A549 (cell line): ENCODE measurements at regions not wholly inside any gene's neighbourhood (a gene's known extent, or its start where the extent isn't known, plus 50 kb on each side); places are given as distances from the start of the nearest gene placed in this dataset.

ENCODE experiments used
- ATAC-seq, 2 experiments: fragments of 200-7000 bp in 1 of 2; fragments of >200 bp in 1 of 2; cut with Nextera tagmentation in 1 of 2; cut with Tn5 transposase in 1 of 2; 3 replicates each; pipeline versions ENCODE4 v1.8.0 to v1.9.1; 2018 to 2020; ENCODE audit warnings: mild to moderate bottlenecking in 1 of 2, moderate library complexity in 1 of 2
- CTCF ChIA-PET: fragments of 300-600 bp; sonication (Branson Sonifier 250); formaldehyde crosslinking; extraction: SDS; loops from one replicate; lab custom pipeline; 2021; ENCODE audit warnings: antibody characterized with exemption, inconsistent platforms; lab: Yijun Ruan, JAX
- POLR2A ChIA-PET: fragments of 350-600 bp; formaldehyde crosslinking; extraction: SDS; loops from one replicate; lab custom pipeline; 2021; ENCODE audit warnings: antibody characterized with exemption, inconsistent platforms; lab: Yijun Ruan, JAX
- DNase-seq, 2 experiments: peaks; one replicate each; pipeline versions ENCODE4 v3.0.0 to v3.0.0-alpha.2; 2011 to 2016; ENCODE audit warnings: low read depth in 1 of 2, low spot score in 1 of 2
- FAIRE-seq: peaks from 2 replicates; lab custom pipeline; 2011; peaks lifted over from hg19 to GRCh38; lab: Jason Lieb, UNC
- H3K27ac ChIP-seq, 2 experiments: fragments of >200 bp; sonication (Bioruptor Twin); formaldehyde crosslinking; 3 replicates each; pipeline ENCODE4 v1.5.1; 2016 to 2017
- H3K4me1 ChIP-seq: fragments of >200 bp; sonication (Bioruptor Twin); formaldehyde crosslinking; 3 replicates; pipeline ENCODE4 v1.6.1; 2016
- H3K4me2 ChIP-seq: fragments of >200 bp; sonication (Bioruptor Twin); formaldehyde crosslinking; 3 replicates; pipeline ENCODE4 v1.6.1; 2016
- H3K4me3 ChIP-seq: fragments of >200 bp; sonication (Bioruptor Twin); formaldehyde crosslinking; 3 replicates; pipeline ENCODE4 v1.5.1; 2016
- H3K9me3 ChIP-seq: fragments of >200 bp; sonication (Bioruptor Twin); formaldehyde crosslinking; 3 replicates; pipeline ENCODE4 v1.6.1; 2016
- ATOH8 ChIP-seq: fragments of 250-450 bp; sonication (Bioruptor Pico); IDR thresholded peaks from 2 replicates; pipeline ENCODE4 v1.5.0; 2020; ENCODE audit warnings: low read depth, mild to moderate bottlenecking, moderate library complexity
- BHLHE40 ChIP-seq: IDR thresholded peaks from 2 replicates; pipeline ENCODE4 v1.6.1; 2012; ENCODE audit warnings: low read depth, low read length, inconsistent platforms
- CBX2 ChIP-seq: fragments of 200-600 bp; sonication (generic); IDR thresholded peaks from 2 replicates; pipeline ENCODE4 v1.6.1; 2016; ENCODE audit warnings: low read depth, mild to moderate bottlenecking, borderline replicate concordance
- CBX8 ChIP-seq: fragments of 200-600 bp; sonication (generic); IDR thresholded peaks from 2 replicates; pipeline ENCODE4 v1.6.1; 2016
- CEBPB ChIP-seq, 2 experiments: fragments of >200 bp in 1 of 2; sonication (Bioruptor Twin) in 1 of 2; formaldehyde crosslinking in 1 of 2; IDR thresholded peaks; 2 replicates each; pipeline ENCODE4 v1.6.1; 2012 to 2016
- CHD2 ChIP-seq: fragments of 150-350 bp; IDR thresholded peaks from 2 replicates; pipeline ENCODE4 v1.6.1; 2014; ENCODE audit warnings: low read length; ENCODE audit not compliant: partially characterized antibody
- CHD4 ChIP-seq: fragments of 200-600 bp; sonication (generic); IDR thresholded peaks from 2 replicates; pipeline ENCODE4 v1.6.1; 2016; ENCODE audit warnings: antibody characterized with exemption, mild to moderate bottlenecking, borderline replicate concordance
- ELK1 ChIP-seq: fragments of 150-350 bp; IDR thresholded peaks from 2 replicates; pipeline ENCODE4 v1.6.1; 2014; ENCODE audit warnings: low read depth, mild to moderate bottlenecking, low read length
- FOSL2 ChIP-seq, 2 experiments: fragments of 450-650 bp in 1 of 2; fragments of >200 bp in 1 of 2; sonication (Bioruptor Twin) in 1 of 2; formaldehyde crosslinking; IDR thresholded peaks; 2 replicates each; pipeline versions ENCODE4 v1.5.0 to v1.6.1; 2016 to 2020; ENCODE audit warnings: mild to moderate bottlenecking in 1 of 2, moderate library complexity in 1 of 2
- FOXS1 ChIP-seq: fragments of 250-450 bp; sonication (Bioruptor Pico); IDR thresholded peaks from 2 replicates; pipeline ENCODE4 v1.5.0; 2020; ENCODE audit warnings: mild to moderate bottlenecking, moderate library complexity
- HES2 ChIP-seq: fragments of >200 bp; sonication (Bioruptor Twin); formaldehyde crosslinking; IDR thresholded peaks from 2 replicates; pipeline ENCODE4 v1.6.1; 2016
- HEYL ChIP-seq: fragments of 250-450 bp; sonication (Bioruptor Pico); IDR thresholded peaks from 2 replicates; pipeline ENCODE4 v1.8.0; 2021; ENCODE audit warnings: mild to moderate bottlenecking, moderate library complexity
- HOXA7 ChIP-seq: fragments of 250-450 bp; sonication (Bioruptor Pico); IDR thresholded peaks from 2 replicates; pipeline ENCODE4 v1.5.0; 2020; ENCODE audit warnings: mild to moderate bottlenecking, moderate library complexity
- HOXB13 ChIP-seq: fragments of 250-450 bp; sonication (Bioruptor Pico); IDR thresholded peaks from 2 replicates; pipeline ENCODE4 v1.5.0; 2020; ENCODE audit warnings: low read depth, mild to moderate bottlenecking, moderate library complexity
- JUNB ChIP-seq: fragments of >200 bp; sonication (Bioruptor Twin); formaldehyde crosslinking; IDR thresholded peaks from 2 replicates; pipeline ENCODE4 v1.6.1; 2016
- KDM5A ChIP-seq: fragments of 200-600 bp; sonication (generic); IDR thresholded peaks from 2 replicates; pipeline ENCODE4 v1.6.1; 2016; ENCODE audit warnings: antibody characterized with exemption, mild to moderate bottlenecking
- MAFK ChIP-seq: fragments of 450-650 bp; IDR thresholded peaks from 2 replicates; pipeline ENCODE4 v1.6.1; 2014; ENCODE audit not compliant: partially characterized antibody
- MAX ChIP-seq: IDR thresholded peaks from 2 replicates; pipeline ENCODE4 v1.6.1; 2012
- NFE2L2 ChIP-seq: fragments of 150-350 bp; conservative IDR thresholded peaks from 2 replicates; pipeline ENCODE4 v1.6.1; 2014; ENCODE audit warnings: low read length
- NPAS2 ChIP-seq: fragments of 250-450 bp; sonication (Bioruptor Pico); IDR thresholded peaks from 2 replicates; pipeline ENCODE4 v1.8.0; 2022; ENCODE audit warnings: mild to moderate bottlenecking, moderate library complexity, borderline replicate concordance
- PBX3 ChIP-seq: IDR thresholded peaks from 2 replicates; pipeline ENCODE4 v1.6.1; 2012
- RARB ChIP-seq: fragments of 250-450 bp; sonication (Bioruptor Pico); IDR thresholded peaks from 2 replicates; pipeline ENCODE4 v1.8.0; 2021; ENCODE audit warnings: mild to moderate bottlenecking, moderate library complexity
- RNF2 ChIP-seq: fragments of 200-600 bp; sonication (generic); IDR thresholded peaks from 2 replicates; pipeline ENCODE4 v1.6.1; 2016; ENCODE audit warnings: low read depth, mild to moderate bottlenecking, antibody characterized with exemption, moderate library complexity, borderline replicate concordance
- SREBF2 ChIP-seq: fragments of 450-650 bp; IDR thresholded peaks from 2 replicates; pipeline ENCODE4 v1.6.1; 2014; ENCODE audit warnings: mild to moderate bottlenecking, moderate library complexity
- TP53 ChIP-seq: fragments of 250-450 bp; sonication (Bioruptor Pico); IDR thresholded peaks from 2 replicates; pipeline ENCODE4 v1.5.0; 2021; ENCODE audit warnings: mild to moderate bottlenecking, moderate library complexity
- USF2 ChIP-seq: fragments of 450-650 bp; IDR thresholded peaks from 2 replicates; pipeline ENCODE4 v1.6.1; 2014; ENCODE audit warnings: antibody characterized with exemption
- ZFP36 ChIP-seq: fragments of 450-650 bp; IDR thresholded peaks from 2 replicates; pipeline ENCODE4 v1.6.1; 2014; ENCODE audit warnings: borderline replicate concordance; ENCODE audit not compliant: partially characterized antibody
- ZNF302 ChIP-seq: fragments of 250-450 bp; sonication (Bioruptor Pico); IDR thresholded peaks from 2 replicates; pipeline ENCODE4 v1.9.0; 2021; ENCODE audit warnings: inconsistent platforms, mild to moderate bottlenecking, moderate library complexity
- ZSCAN20 ChIP-seq: fragments of 250-450 bp; sonication (Bioruptor Pico); IDR thresholded peaks from 2 replicates; pipeline ENCODE4 v1.8.0; 2022; ENCODE audit warnings: mild to moderate bottlenecking, moderate library complexity
- WGBS: methylation state at CpG from one replicate; pipeline ENCODE4 v1.1.6; 2017; ENCODE audit errors: missing lambda C conversion rate; 5-methylcytosine and 5-hydroxymethylcytosine counted together

GRCh38 chr10:6711408-6711841 is 131.3 kb upstream of the PRKCQ start (continued):
- TF ChIP-seq ELK1 (no peak), CBX2 (no peak), ZFP36 (no peak), HOXA7 (CRISPR knock-in tag) (no peak), CHD4 (no peak), USF2 (no peak), CBX8 (no peak), MAFK (no peak), ATOH8 (CRISPR knock-in tag) (no peak), RARB (no peak), TP53 (CRISPR knock-in tag) (no peak), BHLHE40 (no peak)

DNA sequence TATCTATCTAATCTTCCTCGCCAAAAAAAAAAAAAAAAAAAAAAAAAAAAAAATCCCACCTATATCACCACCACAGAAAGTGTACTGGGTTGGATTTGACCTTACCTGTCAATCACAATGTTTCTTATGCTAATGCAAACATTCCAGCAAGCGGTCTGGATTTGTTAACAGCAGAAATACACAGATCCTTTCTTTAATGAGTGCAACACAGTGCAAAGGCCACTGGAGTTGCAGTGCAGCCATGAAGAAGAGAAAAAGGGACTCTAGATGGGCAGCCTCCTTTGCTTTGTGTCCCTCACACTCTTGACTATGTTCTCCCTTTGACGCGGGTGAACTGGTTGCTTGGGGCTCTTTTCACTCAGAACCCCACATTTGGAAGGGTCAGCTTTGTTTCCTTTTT is 127.3 kb upstream of the PRKCQ start:
- 85% methylated on average over 4 of the region's 4 CpGs for WGBS
- POLR2A ChIA-PET = no interaction called here
- FAIRE-seq (no peak), DNase-seq (no peak), ATAC-seq (no peak)
- H3K27ac ChIP-seq = no peak overlapping the region
- no peaks in the 10 kb centered on the region for H3K9me3 ChIP-seq
- TF ChIP-seq FOXS1 (no peak), ZSCAN20 (CRISPR knock-in tag) (no peak), CBX8 (no peak), HES2 (no peak), CBX2 (no peak), FOSL2 (IDR thresholded peaks at IDR 0.05) (no peak), FOSL2 (CRISPR knock-in tag; IDR thresholded peaks at IDR 0.05) (no peak), CEBPB (IDR thresholded peaks at IDR 0.05) (no peak), NFE2L2 (no peak), ELK1 (no peak), MAX (no peak), CHD2 (no peak), JUNB (no peak), ZNF302 (CRISPR knock-in tag) (no peak)
- H3K4me2 ChIP-seq = no peak overlapping the region
- CTCF ChIA-PET = no interaction called here
- no peak overlapping the region for H3K4me3 ChIP-seq
- no peaks in the 10 kb centered on the region for H3K4me1 ChIP-seq

GRCh38 chr10:6706725-6707124 is 126.6 kb upstream of the PRKCQ start:
- 64% methylated on average over 4 of the region's 4 CpGs for WGBS
- DNase-seq (no peak), FAIRE-seq (no peak), ATAC-seq (no peak)
- no peak overlapping the region for H3K4me3 ChIP-seq
- CTCF ChIA-PET = interaction anchor here (1.0 kb wide), 1 partner anchor 39 kb away, joined by 3 read pairs; no protein-coding TSS in a partner anchor
- no peak overlapping the region for H3K27ac ChIP-seq
- no peak overlapping the region for H3K4me2 ChIP-seq
- no peaks in the 10 kb centered on the region for H3K9me3 ChIP-seq
- H3K4me1 ChIP-seq = no peaks in the 10 kb centered on the region
- POLR2A ChIA-PET = no interaction called here
- no peak for TF ChIP-seq SREBF2
- no peak for TF ChIP-seq NFE2L2
- no peak for TF ChIP-seq USF2
- TF ChIP-seq KDM5A = no peak
- no peak for TF ChIP-seq PBX3
- TF ChIP-seq HOXA7 (CRISPR knock-in tag) = no peak
- no peak for TF ChIP-seq HES2
- TF ChIP-seq RNF2 = no peak
- TF ChIP-seq HOXB13 (CRISPR knock-in tag) = no peak
- no peak for TF ChIP-seq CBX2
- no peak for TF ChIP-seq HEYL (CRISPR knock-in tag)
- no peak for TF ChIP-seq NPAS2
